HG03175 (cell line): ENCODE measurements at regions not wholly inside any gene's neighbourhood (a gene's known extent, or its start where the extent isn't known, plus 50 kb on each side); places are given as distances from the start of the nearest gene placed in this dataset.

Experiments used
- ATAC-seq: cut with Tn5 transposase; IDR thresholded peaks from one replicate; pipeline ENCODE4 v1.9.1; 2021; ENCODE audit warnings: mild to moderate bottlenecking, moderate library complexity; ENCODE audit not compliant: unreplicated experiment

DNA sequence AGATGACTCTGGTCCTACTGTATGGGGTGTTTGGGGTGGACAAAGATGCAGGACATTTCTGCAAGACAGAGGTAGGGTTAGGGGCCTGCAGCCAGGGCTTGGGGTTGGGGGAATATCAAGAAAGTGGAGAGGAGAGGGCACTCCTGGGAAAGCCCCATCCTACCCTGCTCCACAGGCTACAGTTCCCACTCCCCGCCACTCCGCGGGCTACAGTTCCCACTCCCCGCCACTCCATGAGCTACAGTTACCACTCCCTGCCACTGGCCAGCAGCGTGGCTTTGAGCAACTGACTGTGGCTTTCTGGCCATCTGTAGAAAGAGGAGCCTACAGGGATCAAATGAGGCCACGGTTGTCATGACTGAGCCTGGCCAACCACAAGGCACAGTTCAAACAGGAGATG, 93.8 kb upstream of the GRIK3 start:
- no peak for ATAC-seq

DNA sequence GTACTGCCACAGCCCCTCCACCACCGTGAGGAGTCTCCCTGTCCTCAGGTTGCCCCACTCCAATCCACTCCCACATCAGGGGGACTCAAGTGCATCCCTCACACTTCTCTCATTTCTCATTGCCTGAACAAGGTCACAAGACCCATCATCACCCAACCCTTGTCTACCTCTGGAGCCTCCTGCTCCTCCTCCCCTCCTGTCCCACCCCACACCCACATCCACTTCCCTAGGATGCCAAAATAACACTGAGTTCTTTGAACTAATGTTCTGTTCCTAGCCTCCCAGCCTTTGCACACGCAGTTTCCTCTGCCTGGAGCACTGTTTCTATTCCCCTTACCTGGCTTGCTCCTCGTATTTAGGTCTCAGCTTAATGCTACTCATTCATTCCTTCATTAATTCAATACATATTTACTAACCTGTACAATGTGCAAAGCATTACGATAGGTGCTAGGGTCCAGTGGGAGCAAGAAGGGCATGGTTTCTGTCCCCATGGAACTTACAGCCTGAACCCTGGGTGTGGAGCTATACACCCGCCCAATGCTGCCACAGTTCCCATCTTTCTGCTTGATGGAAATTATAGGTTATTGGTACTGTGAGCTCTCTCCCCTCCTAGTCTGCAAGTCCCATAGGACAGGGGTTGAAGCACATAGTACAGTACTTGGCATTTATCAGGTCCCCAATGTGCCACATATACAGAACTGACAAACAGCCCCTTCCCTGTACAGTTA, 96.1 kb upstream of the GRIK3 start:
- no peak for ATAC-seq

DNA sequence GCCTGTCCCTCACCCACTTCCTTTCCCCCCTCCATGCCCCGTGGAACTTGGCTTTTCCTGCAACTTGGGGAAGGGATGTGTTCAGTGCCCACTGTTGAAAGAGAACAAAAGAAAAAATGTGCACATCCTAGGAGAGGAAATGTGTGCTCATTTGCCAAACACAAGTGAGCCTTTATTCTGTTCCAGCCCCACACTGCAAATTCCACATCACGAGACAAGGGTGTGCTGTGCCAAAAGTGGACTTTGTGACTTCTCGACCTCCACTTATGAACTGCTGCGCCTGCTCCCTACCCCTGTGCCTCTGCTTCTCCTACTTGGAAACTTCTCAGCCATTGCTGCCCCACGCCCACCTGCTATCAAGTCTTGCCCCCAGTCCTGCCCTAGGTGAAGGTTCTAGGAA, 97.0 kb upstream of the GRIK3 start:
- no peak for ATAC-seq

DNA sequence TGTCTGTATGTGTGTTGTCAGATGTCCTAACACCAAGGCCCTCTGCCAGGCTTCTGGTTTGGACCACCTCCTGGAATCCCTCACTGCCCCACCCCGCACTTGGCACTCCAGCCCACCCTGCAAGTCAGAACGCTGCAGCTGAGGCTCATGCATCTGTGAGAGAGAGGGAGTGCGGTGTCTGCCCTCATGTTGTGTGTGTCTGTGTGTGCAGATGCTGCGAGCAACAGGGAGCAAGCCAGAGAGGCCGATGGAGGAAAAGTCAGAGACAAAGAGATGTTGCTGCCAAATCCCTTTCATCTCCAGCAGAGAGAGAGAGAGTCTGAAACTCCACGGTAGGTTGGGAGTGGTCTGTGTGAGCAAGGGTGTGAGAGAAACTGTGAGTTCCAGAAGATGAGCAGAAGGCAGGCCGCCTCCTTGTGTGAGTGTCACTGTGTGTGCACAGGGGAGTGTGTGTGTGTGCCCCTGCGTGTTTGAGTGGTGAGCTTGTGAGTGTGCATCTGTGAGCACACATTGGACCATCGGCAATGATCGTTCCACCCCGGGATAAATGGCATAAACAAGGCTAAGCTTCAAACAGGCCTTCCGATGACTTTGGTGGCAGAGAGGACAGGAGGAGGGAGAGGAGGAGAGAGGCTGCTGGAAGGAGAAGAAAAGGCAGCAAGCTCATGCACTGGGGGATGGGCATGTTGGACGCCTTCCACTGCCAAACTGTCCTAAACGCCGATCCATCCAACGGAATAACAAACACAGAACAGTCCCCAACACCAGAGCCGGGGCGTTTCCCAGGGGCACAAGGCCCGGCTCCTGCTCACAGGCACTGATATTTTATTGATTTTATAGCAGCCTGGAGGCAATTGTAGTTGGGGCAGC, 99.2 kb upstream of the GRIK3 start:
- no peak for ATAC-seq

DNA sequence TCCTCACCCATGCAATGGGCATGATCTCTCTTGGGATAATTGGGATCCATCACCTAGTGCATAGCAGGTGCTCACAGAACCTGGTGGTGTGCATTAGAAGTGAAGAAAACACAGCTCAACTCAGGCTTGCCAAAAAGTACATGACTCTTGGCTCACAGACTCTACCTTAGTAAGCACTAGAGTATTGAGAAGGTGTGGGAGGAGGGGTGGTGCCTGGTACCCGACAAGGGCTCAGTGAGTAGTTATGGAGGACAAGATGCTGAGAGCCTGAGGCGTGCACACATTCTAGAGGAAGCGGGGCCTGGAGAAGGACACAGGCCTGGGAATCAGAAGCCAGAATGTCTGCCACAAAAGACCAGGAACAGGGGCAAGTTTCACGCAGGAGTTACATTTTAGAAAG, 100.3 kb upstream of the GRIK3 start:
- ATAC-seq = no peak

DNA sequence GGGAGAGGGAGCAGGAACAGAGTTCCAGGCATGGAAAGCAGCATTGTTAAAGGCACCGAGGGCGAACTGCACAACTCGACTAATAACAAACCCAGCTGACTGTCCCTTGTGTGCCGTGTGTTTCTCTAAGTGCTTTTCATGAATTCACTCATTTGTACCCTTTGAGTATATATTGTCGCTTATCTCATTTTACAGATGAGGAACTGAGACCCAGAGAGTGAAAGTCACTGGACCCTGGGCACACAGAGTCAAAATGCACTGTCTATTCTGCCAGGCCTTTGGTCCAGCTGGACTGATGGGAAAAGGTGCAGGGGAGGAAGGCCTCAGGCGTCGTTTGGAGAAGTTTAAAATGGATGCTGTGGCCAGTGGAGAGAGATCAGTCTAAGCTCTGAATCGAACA, 100.7 kb upstream of the GRIK3 start:
- ATAC-seq = no peak

DNA sequence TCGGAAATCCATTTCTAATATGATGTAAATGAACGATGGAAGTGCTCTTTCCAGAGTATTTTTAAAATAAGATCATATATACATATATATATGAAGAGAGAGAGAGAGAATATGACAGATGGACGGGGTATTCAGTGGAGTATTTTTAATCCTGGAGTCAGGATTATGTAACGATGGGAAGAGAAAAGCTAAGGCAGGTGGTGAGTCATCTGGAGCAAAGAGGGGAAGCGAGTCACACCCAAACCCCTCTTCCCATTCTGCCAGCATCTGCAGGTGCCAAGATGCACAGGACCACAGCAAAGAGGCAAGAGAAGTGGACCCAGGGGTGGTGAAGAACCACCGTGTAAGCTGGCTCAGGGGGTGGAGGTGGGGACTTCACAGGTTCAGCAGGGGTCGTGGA, 102.7 kb upstream of the GRIK3 start:
- ATAC-seq = no peak

DNA sequence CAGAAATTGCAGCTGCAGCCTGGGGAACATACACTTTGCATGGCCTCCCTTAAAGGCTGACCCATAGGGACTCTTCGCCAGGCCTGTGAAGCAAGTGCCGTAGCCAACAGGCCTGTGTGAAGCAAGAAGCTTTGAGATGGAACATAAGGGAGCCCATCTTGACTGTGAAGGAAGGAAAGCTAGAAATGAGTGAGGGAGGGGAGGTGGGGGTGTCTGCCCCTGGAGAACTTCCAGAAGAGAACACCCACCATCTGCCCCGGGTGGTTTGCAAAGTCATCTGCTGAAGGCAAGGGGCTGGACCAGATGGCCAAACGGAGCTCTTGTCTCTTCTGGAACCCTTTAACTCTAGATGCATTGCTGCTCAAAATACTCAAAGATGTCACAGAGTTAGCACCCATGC, 103.3 kb upstream of the GRIK3 start:
- ATAC-seq = no peak

DNA sequence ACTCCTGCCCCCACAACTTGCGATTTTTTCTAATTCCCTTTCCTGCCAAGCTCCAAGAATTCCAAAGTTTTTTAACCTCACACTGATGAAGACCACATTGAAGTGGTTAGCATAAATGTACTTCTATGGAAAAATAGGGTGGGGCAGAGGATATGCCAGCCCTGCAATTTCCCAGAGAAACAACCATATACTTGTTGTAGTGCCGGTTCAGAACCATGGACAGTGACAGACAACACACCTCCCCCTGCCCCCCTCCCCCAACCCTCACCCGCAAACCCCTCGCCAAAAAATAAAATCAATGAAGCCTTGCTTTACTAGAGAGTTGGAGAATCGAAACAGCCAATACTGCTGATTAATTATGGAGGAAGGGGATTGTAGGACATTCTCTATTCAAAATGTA, 109.5 kb upstream of the GRIK3 start:
- no peak for ATAC-seq

DNA sequence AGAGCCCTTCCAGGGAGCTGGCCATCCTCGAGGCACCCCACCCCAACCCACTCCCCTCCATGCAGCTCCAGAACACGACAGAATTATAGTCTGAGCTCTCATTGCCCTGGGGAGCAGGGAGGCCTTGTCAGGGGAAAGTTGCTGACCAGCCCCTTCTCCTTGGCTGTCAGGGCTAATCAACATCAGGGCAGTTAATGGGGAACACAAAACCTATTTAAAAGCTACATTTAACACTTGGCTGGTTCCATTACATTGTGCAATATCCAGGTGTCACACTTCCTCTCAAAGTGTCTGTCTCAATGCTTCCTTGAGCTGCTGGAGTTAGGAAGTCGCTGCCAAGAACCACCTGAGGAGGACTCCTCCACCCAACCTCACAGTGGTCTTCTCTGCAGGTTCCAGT, 111.8 kb upstream of the GRIK3 start:
- no peak for ATAC-seq

DNA sequence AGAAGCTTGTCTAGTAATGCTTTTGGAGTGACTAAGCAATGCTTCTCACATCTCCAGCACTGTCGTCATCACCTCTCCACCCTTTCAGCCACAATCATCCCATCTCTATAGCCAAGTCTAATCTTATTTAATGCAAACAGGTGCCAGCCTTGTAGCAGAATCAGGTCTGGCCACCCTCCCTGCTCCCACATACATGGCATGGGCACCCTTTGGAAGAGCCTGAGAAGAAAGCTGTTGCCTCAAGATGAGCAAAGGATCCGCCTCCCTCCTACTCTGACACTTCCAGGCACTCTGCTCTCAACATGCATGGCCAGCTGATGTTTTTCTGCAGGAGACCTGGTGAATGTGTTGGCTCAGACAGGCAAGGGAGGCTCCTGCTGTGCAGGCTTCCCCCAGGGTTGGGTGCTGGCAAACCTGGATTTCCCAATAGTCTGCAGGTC, 113.1 kb upstream of the GRIK3 start:
- no peak for ATAC-seq

DNA sequence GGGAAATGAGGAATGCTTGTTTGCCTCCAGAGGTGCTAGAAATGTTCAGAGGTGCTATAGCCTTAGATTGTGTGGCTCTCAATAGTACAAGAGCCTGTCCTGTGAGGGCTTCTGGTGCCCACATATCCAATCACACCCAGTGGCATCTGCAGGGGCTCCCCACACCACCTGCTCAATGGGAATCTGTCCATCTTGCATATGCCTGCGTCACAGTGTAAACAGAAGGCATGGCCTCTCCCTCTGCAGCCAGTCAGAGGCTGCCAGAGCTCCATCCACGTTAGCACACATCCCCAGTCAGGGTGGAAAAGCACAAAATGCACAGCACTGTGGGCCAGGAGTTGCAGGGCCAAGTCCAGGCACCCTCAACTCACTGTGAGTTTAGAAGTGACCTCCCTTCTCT, 113.6 kb upstream of the GRIK3 start:
- no peak for ATAC-seq

DNA sequence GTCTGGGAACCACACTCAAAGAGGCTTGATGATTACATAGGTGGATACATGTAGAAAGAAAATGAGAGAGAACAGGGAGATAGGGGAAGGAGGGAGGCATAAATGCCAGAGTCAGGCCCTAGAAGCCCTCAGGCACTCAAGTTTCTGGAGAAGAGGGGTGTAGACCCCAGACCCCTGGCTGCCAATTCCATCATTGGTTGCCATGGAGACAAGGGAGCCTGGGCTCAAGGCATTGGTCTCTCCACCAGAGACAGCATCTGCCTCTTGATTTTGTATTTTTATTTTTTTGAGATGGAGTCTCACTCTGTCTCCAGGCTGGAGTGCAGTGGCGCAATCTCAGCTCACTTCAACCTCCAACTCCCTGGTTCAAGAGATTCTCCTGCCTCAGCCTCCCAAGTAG, 114.3 kb upstream of the GRIK3 start:
- ATAC-seq = no peak

DNA sequence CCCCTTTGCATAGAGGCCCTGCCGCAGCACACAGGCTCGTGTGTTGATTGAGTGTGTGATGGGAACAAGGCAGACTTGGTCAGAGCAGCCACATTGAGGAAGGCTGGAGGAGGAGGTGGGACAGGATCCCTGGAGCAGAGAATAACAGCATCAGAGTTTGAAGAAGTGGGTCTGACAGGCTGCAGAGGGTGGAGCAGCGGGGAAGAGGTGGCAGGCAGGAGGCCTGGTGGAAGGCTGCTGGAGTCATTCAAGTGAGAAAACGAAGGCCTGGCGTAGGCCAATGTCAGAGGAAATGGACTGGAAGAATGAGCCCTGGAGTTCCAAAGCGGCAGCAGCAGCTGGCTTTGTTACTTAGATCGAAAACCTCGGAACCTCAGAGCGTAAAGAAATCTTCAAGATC, 115.0 kb upstream of the GRIK3 start:
- no peak for ATAC-seq

DNA sequence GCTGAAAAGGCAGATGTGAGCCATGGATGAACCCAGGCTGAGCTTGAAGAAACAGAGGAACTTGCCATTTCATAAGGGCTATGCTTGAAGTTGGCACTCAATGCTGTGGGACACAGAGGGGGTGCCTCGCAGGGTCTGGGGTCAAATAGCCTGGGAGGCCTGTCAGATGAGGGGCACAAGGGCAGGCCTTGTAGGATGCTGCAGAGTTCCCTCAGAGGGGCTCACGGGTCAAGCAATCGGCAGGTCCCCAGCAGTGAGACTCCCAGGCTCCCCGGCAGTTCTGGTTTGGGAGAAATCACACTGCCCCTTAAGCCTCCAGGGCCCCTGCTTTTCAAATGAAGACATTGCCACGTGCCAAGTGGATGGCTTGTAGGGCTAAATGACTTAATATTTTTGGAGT, 116.7 kb upstream of the GRIK3 start:
- ATAC-seq = no peak

DNA sequence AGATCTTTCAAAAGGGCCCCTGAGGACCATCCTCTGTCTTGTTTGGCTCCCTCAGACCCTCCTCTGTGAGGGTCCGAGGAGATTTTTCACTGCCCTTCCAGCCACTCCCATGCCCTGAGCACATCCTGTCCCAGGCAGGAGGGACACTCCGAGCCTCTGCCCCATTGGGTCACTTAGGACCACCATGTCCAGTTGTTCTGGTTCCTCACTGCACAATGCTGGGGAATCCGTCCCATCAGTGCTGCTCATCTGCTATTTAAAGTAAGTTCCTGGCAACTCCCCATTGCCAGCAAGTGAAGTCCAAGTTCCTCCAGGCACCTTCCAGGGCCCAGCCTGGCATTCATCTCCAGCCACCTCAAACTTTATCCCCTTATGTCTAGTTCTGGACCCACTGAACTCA, 117.5 kb upstream of the GRIK3 start:
- no peak for ATAC-seq

DNA sequence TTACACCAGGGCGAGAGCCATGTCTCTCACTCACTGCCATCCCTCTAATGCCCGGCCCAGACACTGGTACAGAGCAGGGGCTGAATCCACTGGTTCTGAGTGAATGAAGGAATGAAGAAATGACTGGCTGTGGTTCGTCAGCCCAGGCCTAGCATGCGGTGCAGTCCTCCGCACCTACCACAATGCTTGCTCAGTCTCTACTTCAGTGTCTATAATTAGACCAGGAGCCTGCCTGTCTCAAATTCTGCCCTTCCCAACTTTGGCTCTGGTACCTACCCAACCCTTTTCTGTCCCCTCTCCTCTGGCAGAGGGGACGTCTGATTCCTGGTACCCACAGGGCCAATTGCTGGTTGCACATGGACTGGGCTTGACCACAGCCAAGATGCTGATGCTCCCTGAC, 118.2 kb upstream of the GRIK3 start:
- no peak for ATAC-seq

DNA sequence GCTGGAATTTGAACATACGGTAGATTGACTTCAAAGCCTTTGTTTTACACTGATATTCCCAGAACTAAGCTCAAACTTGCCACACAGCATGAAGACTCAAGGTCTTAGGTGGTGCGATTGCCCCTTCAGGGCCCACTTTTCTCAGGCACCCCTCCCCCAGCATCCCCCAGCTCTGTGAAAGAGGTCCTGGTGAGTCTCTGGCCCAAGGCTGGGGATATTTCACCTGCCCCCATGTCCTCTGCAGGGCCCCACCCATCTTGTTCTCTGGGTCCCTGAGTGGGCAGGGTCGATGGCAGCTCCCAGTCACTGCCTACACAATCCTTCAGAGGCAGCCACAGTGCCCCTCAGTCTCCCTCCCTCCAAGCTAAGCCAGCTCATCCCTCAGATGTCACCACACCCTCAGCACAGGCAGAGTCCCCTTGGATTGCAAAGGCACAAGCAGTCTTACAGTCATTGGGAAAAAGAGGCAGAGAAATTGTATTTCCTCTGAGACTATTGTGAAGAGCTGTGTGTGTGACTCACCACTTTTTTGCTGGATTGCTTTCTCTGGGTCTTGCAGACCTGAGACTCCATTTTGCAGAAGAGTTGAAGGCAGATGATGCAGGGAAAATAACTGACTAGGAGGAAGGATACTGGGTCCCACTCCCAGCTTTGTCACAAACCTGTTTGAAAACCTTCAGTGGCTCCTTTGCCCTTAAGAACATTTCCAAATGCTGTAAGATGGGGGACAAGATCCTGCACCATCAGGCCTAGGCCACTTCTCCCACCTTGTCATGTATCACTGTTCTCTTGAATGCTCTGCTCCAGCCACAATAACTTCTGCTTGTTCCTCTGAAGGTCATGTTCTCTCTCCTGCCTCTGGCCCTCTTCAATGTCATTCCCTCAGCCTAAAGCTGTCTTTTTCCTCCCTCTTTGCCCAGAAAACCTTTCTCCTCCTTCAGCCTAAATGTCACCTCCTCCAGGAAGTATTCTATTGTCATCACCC, 119.1 kb upstream of the GRIK3 start:
- ATAC-seq = no peak

DNA sequence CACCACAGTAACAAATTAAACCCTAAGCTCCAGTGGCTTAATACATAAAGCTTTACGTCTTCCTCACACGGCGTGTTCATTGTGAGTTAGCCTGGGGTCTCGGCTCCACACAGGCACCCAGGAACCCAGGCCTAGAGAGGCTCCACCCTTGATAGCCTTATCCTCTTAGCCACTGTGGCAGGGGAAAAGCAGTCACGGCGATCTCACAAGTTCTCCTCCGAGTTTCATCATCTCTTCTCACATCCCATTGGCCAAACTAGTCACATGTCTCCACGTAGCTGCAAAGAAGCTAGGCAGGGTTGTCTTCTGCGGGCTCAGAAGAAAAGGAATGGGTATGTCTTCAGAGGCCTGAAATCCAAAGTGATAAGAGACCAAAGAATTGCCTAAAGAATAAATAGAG, 122.3 kb upstream of the GRIK3 start:
- ATAC-seq = no peak

DNA sequence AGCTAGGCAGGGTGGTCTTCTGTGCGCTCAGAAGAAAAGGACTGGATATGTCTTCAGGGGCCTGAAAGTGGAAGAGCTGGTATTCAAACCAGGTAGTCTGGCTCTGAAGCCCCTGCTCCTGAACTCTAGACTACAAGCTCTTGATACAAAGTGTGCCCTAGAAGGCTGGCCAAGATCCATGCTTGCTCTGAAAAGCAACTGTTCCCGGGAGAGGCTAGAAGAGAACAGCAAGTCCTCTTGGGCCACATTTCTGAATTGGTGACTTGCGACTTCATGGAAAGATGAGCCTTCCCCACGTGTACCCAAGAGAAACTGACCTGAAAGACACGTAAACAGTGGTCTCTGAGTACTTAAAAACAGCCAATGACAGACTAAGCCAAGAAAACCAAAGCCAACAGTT, 123.3 kb upstream of the GRIK3 start:
- no peak for ATAC-seq

DNA sequence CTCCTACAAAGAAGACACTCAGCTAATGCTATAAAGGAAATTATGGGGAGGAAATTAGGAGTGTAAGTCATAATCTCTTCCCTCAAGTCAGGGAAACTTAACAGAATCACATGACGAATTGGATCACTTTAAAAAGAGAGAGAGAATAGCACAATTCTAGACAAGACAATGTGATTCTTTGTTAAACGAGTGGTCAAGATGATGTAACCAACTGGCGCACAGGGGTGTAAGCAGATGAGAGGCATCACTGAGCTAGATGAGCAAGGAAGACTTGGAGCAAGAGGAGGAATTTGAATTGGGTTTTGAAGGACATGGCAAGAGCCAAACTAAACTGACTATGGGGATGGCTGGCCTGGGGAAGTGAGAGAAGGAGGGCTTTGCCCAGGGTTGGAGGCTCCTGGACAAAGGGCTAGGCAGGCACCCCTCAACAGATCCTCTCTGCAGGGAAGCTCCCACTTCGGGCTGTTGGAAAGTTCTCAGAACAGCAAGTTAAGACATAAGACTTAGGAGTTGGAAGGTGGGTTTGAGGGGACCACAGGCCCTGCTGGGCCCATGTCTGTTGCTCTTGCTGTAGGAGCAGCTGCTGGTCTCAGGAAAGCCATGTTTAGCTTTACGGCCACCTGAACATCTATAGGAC, 123.9 kb upstream of the GRIK3 start:
- ATAC-seq = no peak
